Neutrophil (primary cell): ENCODE measurements at regions not wholly inside any gene's neighbourhood (a gene's known extent, or its start where the extent isn't known, plus 50 kb on each side); places are given as distances from the start of the nearest gene placed in this dataset.
A peak's percentile ranks its signal among the peaks of the same experiment; 100 is the strongest.
"Not testable (repeated sequence)": the region's sequence is repeated elsewhere in the genome, so short reads cannot be mapped to it uniquely, and the experiment has no call there.

Source experiments
- H3K27ac ChIP-seq: fragments of 200-600 bp; sonication (generic); 2 replicates; pipeline ENCODE4 v1.5.1; 2016; ENCODE audit warnings: mild to moderate bottlenecking, moderate library complexity
- H3K27me3 ChIP-seq: fragments of 200-600 bp; sonication (generic); 2 replicates; pipeline ENCODE4 v1.6.0; 2016; ENCODE audit warnings: mild to moderate bottlenecking
- H3K36me3 ChIP-seq: fragments of 200-600 bp; sonication (generic); 2 replicates; pipeline ENCODE4 v1.5.1; 2017
- H3K4me1 ChIP-seq, 2 experiments: fragments of 200-600 bp in 1 of 2; sonication (generic) in 1 of 2; 1 replicate in 1 of 2; 2 replicates in 1 of 2; pipeline versions ENCODE4 v1.5.1 to v1.6.1; 2013 to 2016; ENCODE audit warnings: low read depth in 1 of 2, low read length in 1 of 2, mild to moderate bottlenecking in 1 of 2, moderate library complexity in 1 of 2; ENCODE audit not compliant: control insufficient read depth in 1 of 2, insufficient read depth in 1 of 2
- H3K4me3 ChIP-seq, 2 experiments: fragments of 200-600 bp in 1 of 2; sonication (generic) in 1 of 2; 1 replicate in 1 of 2; 2 replicates in 1 of 2; pipeline ENCODE4 v1.5.1; 2013 to 2016; ENCODE audit warnings: low read depth in 1 of 2, low read length in 1 of 2, mild to moderate bottlenecking in 1 of 2, moderate library complexity in 1 of 2
- H3K9me3 ChIP-seq: fragments of 200-600 bp; sonication (generic); 2 replicates; pipeline ENCODE4 v1.5.1; 2016
- TF ChIP-seq, protein P1 (sequence below): fragments of 200-600 bp; sonication (generic); IDR thresholded peaks from 2 replicates; pipeline ENCODE4 v1.5.1; 2016; ENCODE audit warnings: antibody characterized with exemption

- peaks cover 20 to 34% of the 10 kb centered on the region in 2 experiments for H3K4me1 ChIP-seq
- peak overlapping the region; percentile 78 for H3K27ac ChIP-seq
- H3K9me3 ChIP-seq: no peaks in the 10 kb centered on the region
- H3K36me3 ChIP-seq: no peaks in the 10 kb centered on the region
- TF ChIP-seq, protein P1, sequence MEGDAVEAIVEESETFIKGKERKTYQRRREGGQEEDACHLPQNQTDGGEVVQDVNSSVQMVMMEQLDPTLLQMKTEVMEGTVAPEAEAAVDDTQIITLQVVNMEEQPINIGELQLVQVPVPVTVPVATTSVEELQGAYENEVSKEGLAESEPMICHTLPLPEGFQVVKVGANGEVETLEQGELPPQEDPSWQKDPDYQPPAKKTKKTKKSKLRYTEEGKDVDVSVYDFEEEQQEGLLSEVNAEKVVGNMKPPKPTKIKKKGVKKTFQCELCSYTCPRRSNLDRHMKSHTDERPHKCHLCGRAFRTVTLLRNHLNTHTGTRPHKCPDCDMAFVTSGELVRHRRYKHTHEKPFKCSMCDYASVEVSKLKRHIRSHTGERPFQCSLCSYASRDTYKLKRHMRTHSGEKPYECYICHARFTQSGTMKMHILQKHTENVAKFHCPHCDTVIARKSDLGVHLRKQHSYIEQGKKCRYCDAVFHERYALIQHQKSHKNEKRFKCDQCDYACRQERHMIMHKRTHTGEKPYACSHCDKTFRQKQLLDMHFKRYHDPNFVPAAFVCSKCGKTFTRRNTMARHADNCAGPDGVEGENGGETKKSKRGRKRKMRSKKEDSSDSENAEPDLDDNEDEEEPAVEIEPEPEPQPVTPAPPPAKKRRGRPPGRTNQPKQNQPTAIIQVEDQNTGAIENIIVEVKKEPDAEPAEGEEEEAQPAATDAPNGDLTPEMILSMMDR: no peak
- H3K27me3 ChIP-seq: no peaks in the 10 kb centered on the region
- H3K4me3 ChIP-seq: peak overlapping the region; percentile 38 to 48
These were observed 422.0 kb upstream of the FRG2C start for GRCh38 chr3:75242012-75242735.

GRCh38 chr3:75248974-75249373 lies 415.2 kb upstream of the FRG2C start:
- TF ChIP-seq, protein P1: no peak
- peak overlapping the region; percentile 71 for H3K27ac ChIP-seq
- no peaks in the 10 kb centered on the region for H3K36me3 ChIP-seq

GRCh38 chr3:75254685-75255084 lies 409.4 kb upstream of the FRG2C start:
- Histone ChIP-seq H3K27me3 (peaks cover 5% of the 10 kb centered on the region), H3K27ac (no peak overlapping the region), H3K4me3 (no peak overlapping the region), H3K4me1 (peaks cover 4 to 8% of the 10 kb centered on the region in 2 experiments), H3K36me3 (no peaks in the 10 kb centered on the region), H3K9me3 (no peaks in the 10 kb centered on the region)
- TF ChIP-seq, protein P1: no peak

More at GRCh38 chr3:75248974-75249373, 415.2 kb upstream of the FRG2C start:
- no peaks in the 10 kb centered on the region for H3K9me3 ChIP-seq
- H3K27me3 ChIP-seq: no peaks in the 10 kb centered on the region
- H3K4me3 ChIP-seq: peak overlapping the region in 1 of 2 experiments; percentile 21
- H3K4me1 ChIP-seq: peaks cover 22 to 39% of the 10 kb centered on the region in 2 experiments

- not testable (repeated sequence) for H3K9me3 ChIP-seq, H3K4me3 ChIP-seq, H3K36me3 ChIP-seq, H3K27ac ChIP-seq, H3K4me1 ChIP-seq, H3K27me3 ChIP-seq
These were observed 405.1 kb upstream of the FRG2C start for GRCh38 chr3:75258825-75259683.

GRCh38 chr3:75260975-75261374 lies 403.2 kb upstream of the FRG2C start:
- not testable (repeated sequence) for H3K36me3 ChIP-seq, H3K27ac ChIP-seq, H3K4me1 ChIP-seq, H3K27me3 ChIP-seq, H3K4me3 ChIP-seq, H3K9me3 ChIP-seq

- H3K9me3 ChIP-seq: no peaks in the 10 kb centered on the region
These were observed 401.5 kb upstream of the FRG2C start for GRCh38 chr3:75262661-75263060.

More at GRCh38 chr3:75262661-75263060, 401.5 kb upstream of the FRG2C start:
- H3K36me3 ChIP-seq: no peaks in the 10 kb centered on the region
- H3K27ac ChIP-seq: no peak overlapping the region
- no peaks in the 10 kb centered on the region for H3K27me3 ChIP-seq
- TF ChIP-seq, protein P1: no peak
- H3K4me1 ChIP-seq: no peaks in the 10 kb centered on the region
- H3K4me3 ChIP-seq: no peak overlapping the region
